B cell (primary cell): ENCODE measurements at regions not wholly inside any gene's neighbourhood (a gene's known extent, or its start where the extent isn't known, plus 50 kb on each side); places are given as distances from the start of the nearest gene placed in this dataset.

ENCODE experiments used
- CTCF ChIP-seq: fragments of 200-600 bp; IDR thresholded peaks from one replicate; pipeline ENCODE4 v1.8.0; 2022; ENCODE audit warnings: antibody characterized with exemption, mild to moderate bottlenecking
- EZH2 ChIP-seq: IDR thresholded peaks from 2 replicates; pipeline ENCODE4 v1.6.1; 2012; ENCODE audit warnings: borderline replicate concordance, low read depth, mild to moderate bottlenecking, moderate library complexity, low read length; ENCODE audit not compliant: insufficient read depth, poor library complexity, severe bottlenecking

- TF ChIP-seq EZH2, result no peak
- TF ChIP-seq CTCF, result no peak
These were observed 190.1 kb downstream of the NDUFA10 start for GRCh38 chr2:239835056-239835455.
